ENCODE measurements at regions not wholly inside any gene's neighbourhood (a gene's known extent, or its start where the extent isn't known, plus 50 kb on each side); places are given as distances from the start of the nearest gene placed in this dataset.

DNA sequence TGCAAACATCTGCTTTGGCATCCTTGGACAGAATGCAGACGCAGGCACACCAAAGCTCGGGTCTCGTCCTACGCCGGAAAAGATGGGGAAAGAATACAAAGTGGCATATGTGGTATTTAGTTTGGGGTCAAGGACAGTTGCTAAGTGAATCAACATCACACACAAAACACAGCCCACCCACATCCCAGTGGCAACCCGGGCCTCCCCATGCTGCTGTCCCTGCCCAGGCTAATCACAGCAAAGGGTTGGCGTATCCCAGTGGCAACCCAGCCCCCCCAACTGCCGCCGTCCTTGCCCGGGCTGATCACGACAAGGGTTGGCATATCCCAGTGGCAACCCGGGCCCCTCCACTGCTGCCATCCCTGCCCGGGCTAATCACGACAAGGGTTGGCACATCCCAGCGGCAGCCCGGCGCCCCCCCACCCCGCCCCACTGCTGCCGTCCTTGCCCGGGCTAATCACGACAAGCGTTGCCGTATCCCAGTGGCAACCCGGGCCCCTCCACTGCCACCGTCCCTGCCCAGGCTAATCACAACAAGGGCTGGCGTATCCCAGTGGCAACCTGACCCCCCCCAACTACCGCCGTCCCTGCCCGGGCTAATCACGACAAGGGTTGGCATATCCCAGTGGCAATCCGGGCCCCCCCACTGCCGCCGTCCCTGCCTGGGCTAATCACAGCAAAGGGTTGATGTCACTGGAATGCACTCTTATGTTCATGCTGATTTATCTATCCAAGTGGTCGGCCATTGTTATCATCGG is 167.8 kb upstream of the SOX1 start:
- DNase-seq (no peak), ATAC-seq (no peak)
- Histone ChIP-seq H3K9me3 (no peaks in the 10 kb centered on the region), H3K27me3 (peaks cover 0 to 47% of the 10 kb centered on the region in 2 donors), H3K27ac (no peak overlapping the region), H3K36me3 (no peaks in the 10 kb centered on the region), H3K4me3 (no peak overlapping the region), H3K4me1 (no peaks in the 10 kb centered on the region)
- TF ChIP-seq, protein P1, sequence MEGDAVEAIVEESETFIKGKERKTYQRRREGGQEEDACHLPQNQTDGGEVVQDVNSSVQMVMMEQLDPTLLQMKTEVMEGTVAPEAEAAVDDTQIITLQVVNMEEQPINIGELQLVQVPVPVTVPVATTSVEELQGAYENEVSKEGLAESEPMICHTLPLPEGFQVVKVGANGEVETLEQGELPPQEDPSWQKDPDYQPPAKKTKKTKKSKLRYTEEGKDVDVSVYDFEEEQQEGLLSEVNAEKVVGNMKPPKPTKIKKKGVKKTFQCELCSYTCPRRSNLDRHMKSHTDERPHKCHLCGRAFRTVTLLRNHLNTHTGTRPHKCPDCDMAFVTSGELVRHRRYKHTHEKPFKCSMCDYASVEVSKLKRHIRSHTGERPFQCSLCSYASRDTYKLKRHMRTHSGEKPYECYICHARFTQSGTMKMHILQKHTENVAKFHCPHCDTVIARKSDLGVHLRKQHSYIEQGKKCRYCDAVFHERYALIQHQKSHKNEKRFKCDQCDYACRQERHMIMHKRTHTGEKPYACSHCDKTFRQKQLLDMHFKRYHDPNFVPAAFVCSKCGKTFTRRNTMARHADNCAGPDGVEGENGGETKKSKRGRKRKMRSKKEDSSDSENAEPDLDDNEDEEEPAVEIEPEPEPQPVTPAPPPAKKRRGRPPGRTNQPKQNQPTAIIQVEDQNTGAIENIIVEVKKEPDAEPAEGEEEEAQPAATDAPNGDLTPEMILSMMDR (IDR thresholded peaks at IDR 0.05), result no peak
- intact Hi-C loops (cut with DNase I), result no loop called here

GRCh38 chr13:111899714-111900389 is 167.1 kb upstream of the SOX1 start:
- no peak overlapping the region for H3K4me3 ChIP-seq
- H3K27ac ChIP-seq, result no peak overlapping the region
- peaks cover 0 to 45% of the 10 kb centered on the region in 2 donors for H3K27me3 ChIP-seq
- DNase-seq (no peak), ATAC-seq (no peak)
- intact Hi-C loops (cut with DNase I), result no loop called here
- no peaks in the 10 kb centered on the region for H3K9me3 ChIP-seq
- TF ChIP-seq, protein P1 (IDR thresholded peaks at IDR 0.05), result no peak
- H3K36me3 ChIP-seq, result no peaks in the 10 kb centered on the region
- no peaks in the 10 kb centered on the region for H3K4me1 ChIP-seq

- no peak for ATAC-seq
- intact Hi-C loops (cut with DNase I), result no loop called here
- no peak overlapping the region for H3K4me3 ChIP-seq
- TF ChIP-seq, protein P1 (IDR thresholded peaks at IDR 0.05), result no peak
- DNase-seq, result peak in 2 of 4 donors; percentile 58 to 61
- no peak overlapping the region for H3K27ac ChIP-seq
- no peaks in the 10 kb centered on the region for H3K36me3 ChIP-seq
- no peaks in the 10 kb centered on the region for H3K9me3 ChIP-seq
- peaks cover 0 to 38% of the 10 kb centered on the region in 2 donors for H3K27me3 ChIP-seq
- H3K4me1 ChIP-seq, result no peaks in the 10 kb centered on the region
These were observed 166.4 kb upstream of the SOX1 start for GRCh38 chr13:111900390-111901131.

GRCh38 chr13:111901267-111901915 is 165.6 kb upstream of the SOX1 start:
- intact Hi-C loops (cut with DNase I), result no loop called here
- Histone ChIP-seq H3K27me3 (peaks cover 0 to 29% of the 10 kb centered on the region in 2 donors), H3K36me3 (no peaks in the 10 kb centered on the region), H3K9me3 (no peaks in the 10 kb centered on the region), H3K27ac (no peak overlapping the region), H3K4me1 (no peaks in the 10 kb centered on the region), H3K4me3 (no peak overlapping the region)
- TF ChIP-seq, protein P1 (IDR thresholded peaks at IDR 0.05), result no peak
- ATAC-seq, result no peak
- DNase-seq, result no peak
